Stimulated activated memory B cell treated with anti-CD40 and anti-IgM and Interleukin-4, amounts not matched to agents 10 μg/mL and 1 μg/mL and 100 μg/mL, for 72 hours (primary cell): ENCODE measurements at regions not wholly inside any gene's neighbourhood (a gene's known extent, or its start where the extent isn't known, plus 50 kb on each side); places are given as distances from the start of the nearest gene placed in this dataset.
"Not testable (repeated sequence)": the region's sequence is repeated elsewhere in the genome, so short reads cannot be mapped to it uniquely, and the experiment has no call there.

ENCODE experiments used
- ATAC-seq: fragments of 150-1000 bp; cut with Tn5 transposase; 2 replicates; pipeline ENCODE4 v1.10.0; 2021
- H3K27ac Mint-ChIP-seq: one replicate; pipeline ENCODE4 v1.8.0; 2022; ENCODE audit warnings: mild to moderate bottlenecking, mixed read lengths
- H3K27me3 Mint-ChIP-seq: one replicate; pipeline ENCODE4 v1.8.0; 2022; ENCODE audit warnings: mixed read lengths
- H3K36me3 Mint-ChIP-seq: one replicate; pipeline ENCODE4 v1.8.0; 2022; ENCODE audit warnings: mixed read lengths
- H3K4me1 Mint-ChIP-seq: one replicate; pipeline ENCODE4 v1.8.0; 2022; ENCODE audit warnings: mixed read lengths
- H3K4me3 Mint-ChIP-seq: one replicate; pipeline ENCODE4 v1.8.0; 2022; ENCODE audit warnings: mild to moderate bottlenecking, moderate library complexity, mixed read lengths
- H3K9me3 Mint-ChIP-seq: one replicate; pipeline ENCODE4 v1.8.0; 2022; ENCODE audit warnings: mixed read lengths

GRCh38 chr13:101003566-101003965 is 329.0 kb upstream of the TMTC4 start:
- Mint-ChIP-seq H3K4me3 (no peak overlapping the region), H3K9me3 (peaks cover 2% of the 10 kb centered on the region), H3K27me3 (no peaks in the 10 kb centered on the region), H3K36me3 (no peaks in the 10 kb centered on the region), H3K27ac (no peak overlapping the region), H3K4me1 (no peaks in the 10 kb centered on the region)
- no peak for ATAC-seq

GRCh38 chr13:100989392-100989791 is 314.8 kb upstream of the TMTC4 start:
- Mint-ChIP-seq H3K27ac (no peak overlapping the region), H3K27me3 (no peaks in the 10 kb centered on the region), H3K4me3 (no peak overlapping the region), H3K4me1 (peaks cover 6% of the 10 kb centered on the region), H3K36me3 (no peaks in the 10 kb centered on the region), H3K9me3 (peaks cover 11% of the 10 kb centered on the region)
- no peak for ATAC-seq

- Mint-ChIP-seq H3K27me3 (no peaks in the 10 kb centered on the region), H3K9me3 (peaks cover 8% of the 10 kb centered on the region), H3K4me3 (no peak overlapping the region), H3K27ac (no peak overlapping the region), H3K4me1 (peaks cover 2% of the 10 kb centered on the region), H3K36me3 (no peaks in the 10 kb centered on the region)
- ATAC-seq = no peak
These were observed 314.3 kb upstream of the TMTC4 start for GRCh38 chr13:100988921-100989320.

- Mint-ChIP-seq H3K4me1 (no peaks in the 10 kb centered on the region), H3K36me3 (no peaks in the 10 kb centered on the region), H3K9me3 (peaks cover 5% of the 10 kb centered on the region), H3K4me3 (no peak overlapping the region), H3K27ac (no peak overlapping the region), H3K27me3 (no peaks in the 10 kb centered on the region)
- ATAC-seq = no peak
These were observed 313.4 kb upstream of the TMTC4 start for GRCh38 chr13:100987948-100988347.

GRCh38 chr13:100986571-100986970 is 312.0 kb upstream of the TMTC4 start:
- ATAC-seq = no peak
- Mint-ChIP-seq H3K4me3 (no peak overlapping the region), H3K9me3 (peaks cover 3% of the 10 kb centered on the region), H3K27me3 (no peaks in the 10 kb centered on the region), H3K36me3 (no peaks in the 10 kb centered on the region), H3K4me1 (no peaks in the 10 kb centered on the region), H3K27ac (no peak overlapping the region)

GRCh38 chr13:100984085-100984705 is 309.6 kb upstream of the TMTC4 start:
- no peak for ATAC-seq
- no peaks in the 10 kb centered on the region for H3K4me1 Mint-ChIP-seq
- H3K9me3 Mint-ChIP-seq = no peaks in the 10 kb centered on the region
- H3K4me3 Mint-ChIP-seq = no peak overlapping the region
- H3K27ac Mint-ChIP-seq = no peak overlapping the region
- H3K36me3 Mint-ChIP-seq = no peaks in the 10 kb centered on the region
- no peaks in the 10 kb centered on the region for H3K27me3 Mint-ChIP-seq

GRCh38 chr13:100983111-100983510 is 308.5 kb upstream of the TMTC4 start:
- H3K4me3 Mint-ChIP-seq = no peak overlapping the region
- ATAC-seq = no peak
- H3K4me1 Mint-ChIP-seq = no peaks in the 10 kb centered on the region
- H3K36me3 Mint-ChIP-seq = no peaks in the 10 kb centered on the region
- no peak overlapping the region for H3K27ac Mint-ChIP-seq
- no peaks in the 10 kb centered on the region for H3K9me3 Mint-ChIP-seq
- H3K27me3 Mint-ChIP-seq = no peaks in the 10 kb centered on the region

- ATAC-seq = no peak
- no peaks in the 10 kb centered on the region for H3K4me1 Mint-ChIP-seq
- H3K4me3 Mint-ChIP-seq = no peak overlapping the region
- H3K36me3 Mint-ChIP-seq = no peaks in the 10 kb centered on the region
- no peaks in the 10 kb centered on the region for H3K27me3 Mint-ChIP-seq
- no peaks in the 10 kb centered on the region for H3K9me3 Mint-ChIP-seq
- no peak overlapping the region for H3K27ac Mint-ChIP-seq
These were observed 305.6 kb upstream of the TMTC4 start for GRCh38 chr13:100980171-100980570.

GRCh38 chr13:100977841-100978240 is 303.2 kb upstream of the TMTC4 start:
- no peak for ATAC-seq
- Mint-ChIP-seq H3K9me3 (no peaks in the 10 kb centered on the region), H3K36me3 (no peaks in the 10 kb centered on the region), H3K27ac (no peak overlapping the region), H3K4me3 (no peak overlapping the region), H3K27me3 (no peaks in the 10 kb centered on the region), H3K4me1 (no peaks in the 10 kb centered on the region)

GRCh38 chr13:100976993-100977392 is 302.4 kb upstream of the TMTC4 start:
- H3K27ac Mint-ChIP-seq = no peak overlapping the region
- no peaks in the 10 kb centered on the region for H3K27me3 Mint-ChIP-seq
- no peak overlapping the region for H3K4me3 Mint-ChIP-seq
- ATAC-seq = no peak
- no peaks in the 10 kb centered on the region for H3K36me3 Mint-ChIP-seq
- no peaks in the 10 kb centered on the region for H3K9me3 Mint-ChIP-seq
- no peaks in the 10 kb centered on the region for H3K4me1 Mint-ChIP-seq

GRCh38 chr13:100975666-100976065 is 301.1 kb upstream of the TMTC4 start:
- not testable (repeated sequence) for H3K27me3 Mint-ChIP-seq, H3K4me3 Mint-ChIP-seq, ATAC-seq, H3K9me3 Mint-ChIP-seq, H3K27ac Mint-ChIP-seq, H3K36me3 Mint-ChIP-seq, H3K4me1 Mint-ChIP-seq

GRCh38 chr13:100962585-100962984 is 288.0 kb upstream of the TMTC4 start:
- Mint-ChIP-seq H3K36me3 (no peaks in the 10 kb centered on the region), H3K4me1 (no peaks in the 10 kb centered on the region), H3K27ac (no peak overlapping the region), H3K4me3 (no peak overlapping the region), H3K9me3 (peaks cover 7% of the 10 kb centered on the region), H3K27me3 (no peaks in the 10 kb centered on the region)
- ATAC-seq = no peak

- H3K9me3 Mint-ChIP-seq = no peaks in the 10 kb centered on the region
- H3K27me3 Mint-ChIP-seq = no peaks in the 10 kb centered on the region
- no peak for ATAC-seq
- H3K36me3 Mint-ChIP-seq = no peaks in the 10 kb centered on the region
- no peaks in the 10 kb centered on the region for H3K4me1 Mint-ChIP-seq
- H3K27ac Mint-ChIP-seq = no peak overlapping the region
- no peak overlapping the region for H3K4me3 Mint-ChIP-seq
These were observed 286.6 kb upstream of the TMTC4 start for GRCh38 chr13:100961186-100961585.

- no peak overlapping the region for H3K27ac Mint-ChIP-seq
- H3K4me1 Mint-ChIP-seq = no peaks in the 10 kb centered on the region
- no peaks in the 10 kb centered on the region for H3K36me3 Mint-ChIP-seq
These were observed 284.2 kb upstream of the TMTC4 start for GRCh38 chr13:100958831-100959230.

GRCh38 chr13:100957741-100958140 is 283.1 kb upstream of the TMTC4 start:
- Mint-ChIP-seq H3K4me3 (no peak overlapping the region), H3K27ac (no peak overlapping the region), H3K4me1 (no peaks in the 10 kb centered on the region), H3K9me3 (peaks cover 3% of the 10 kb centered on the region), H3K27me3 (no peaks in the 10 kb centered on the region), H3K36me3 (no peaks in the 10 kb centered on the region)
- no peak for ATAC-seq

More at GRCh38 chr13:100958831-100959230, 284.2 kb upstream of the TMTC4 start:
- no peak for ATAC-seq
- H3K9me3 Mint-ChIP-seq = peaks cover 3% of the 10 kb centered on the region
- no peak overlapping the region for H3K4me3 Mint-ChIP-seq
- H3K27me3 Mint-ChIP-seq = no peaks in the 10 kb centered on the region

- Mint-ChIP-seq H3K27ac (no peak overlapping the region), H3K4me3 (no peak overlapping the region), H3K9me3 (peaks cover 3% of the 10 kb centered on the region), H3K4me1 (no peaks in the 10 kb centered on the region), H3K27me3 (no peaks in the 10 kb centered on the region), H3K36me3 (no peaks in the 10 kb centered on the region)
- no peak for ATAC-seq
These were observed 280.1 kb upstream of the TMTC4 start for GRCh38 chr13:100954430-100955305.
